ENCODE measurements at regions not wholly inside any gene's neighbourhood (a gene's known extent, or its start where the extent isn't known, plus 50 kb on each side); places are given as distances from the start of the nearest gene placed in this dataset.

DNA sequence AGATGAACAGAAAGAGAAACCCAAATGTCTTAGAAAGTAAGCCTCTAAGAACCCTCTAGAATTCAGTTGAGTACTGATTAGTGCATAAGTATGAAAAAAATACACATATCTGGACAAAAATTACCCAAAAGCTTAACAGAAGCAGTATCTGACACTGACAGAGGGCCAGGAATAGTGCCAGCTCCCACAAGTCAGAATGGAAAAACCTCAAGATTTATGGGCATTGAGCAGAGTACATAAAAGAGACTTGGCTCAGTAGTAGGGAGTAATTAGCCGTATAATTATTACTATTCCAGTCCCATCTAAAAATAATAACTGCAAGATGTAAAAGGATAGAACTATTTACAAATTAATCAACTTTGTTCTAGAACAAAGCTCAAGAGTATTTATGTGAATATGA is 834.5 kb downstream of the FAM181B start:
- TF ChIP-seq, protein P1, sequence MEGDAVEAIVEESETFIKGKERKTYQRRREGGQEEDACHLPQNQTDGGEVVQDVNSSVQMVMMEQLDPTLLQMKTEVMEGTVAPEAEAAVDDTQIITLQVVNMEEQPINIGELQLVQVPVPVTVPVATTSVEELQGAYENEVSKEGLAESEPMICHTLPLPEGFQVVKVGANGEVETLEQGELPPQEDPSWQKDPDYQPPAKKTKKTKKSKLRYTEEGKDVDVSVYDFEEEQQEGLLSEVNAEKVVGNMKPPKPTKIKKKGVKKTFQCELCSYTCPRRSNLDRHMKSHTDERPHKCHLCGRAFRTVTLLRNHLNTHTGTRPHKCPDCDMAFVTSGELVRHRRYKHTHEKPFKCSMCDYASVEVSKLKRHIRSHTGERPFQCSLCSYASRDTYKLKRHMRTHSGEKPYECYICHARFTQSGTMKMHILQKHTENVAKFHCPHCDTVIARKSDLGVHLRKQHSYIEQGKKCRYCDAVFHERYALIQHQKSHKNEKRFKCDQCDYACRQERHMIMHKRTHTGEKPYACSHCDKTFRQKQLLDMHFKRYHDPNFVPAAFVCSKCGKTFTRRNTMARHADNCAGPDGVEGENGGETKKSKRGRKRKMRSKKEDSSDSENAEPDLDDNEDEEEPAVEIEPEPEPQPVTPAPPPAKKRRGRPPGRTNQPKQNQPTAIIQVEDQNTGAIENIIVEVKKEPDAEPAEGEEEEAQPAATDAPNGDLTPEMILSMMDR (IDR thresholded peaks at IDR 0.05), result no peak
- no peak for TF ChIP-seq POLR2AphosphoS5 (IDR thresholded peaks at IDR 0.05; ENCODE audit: low read depth, low read length)
- TF ChIP-seq, protein P2, sequence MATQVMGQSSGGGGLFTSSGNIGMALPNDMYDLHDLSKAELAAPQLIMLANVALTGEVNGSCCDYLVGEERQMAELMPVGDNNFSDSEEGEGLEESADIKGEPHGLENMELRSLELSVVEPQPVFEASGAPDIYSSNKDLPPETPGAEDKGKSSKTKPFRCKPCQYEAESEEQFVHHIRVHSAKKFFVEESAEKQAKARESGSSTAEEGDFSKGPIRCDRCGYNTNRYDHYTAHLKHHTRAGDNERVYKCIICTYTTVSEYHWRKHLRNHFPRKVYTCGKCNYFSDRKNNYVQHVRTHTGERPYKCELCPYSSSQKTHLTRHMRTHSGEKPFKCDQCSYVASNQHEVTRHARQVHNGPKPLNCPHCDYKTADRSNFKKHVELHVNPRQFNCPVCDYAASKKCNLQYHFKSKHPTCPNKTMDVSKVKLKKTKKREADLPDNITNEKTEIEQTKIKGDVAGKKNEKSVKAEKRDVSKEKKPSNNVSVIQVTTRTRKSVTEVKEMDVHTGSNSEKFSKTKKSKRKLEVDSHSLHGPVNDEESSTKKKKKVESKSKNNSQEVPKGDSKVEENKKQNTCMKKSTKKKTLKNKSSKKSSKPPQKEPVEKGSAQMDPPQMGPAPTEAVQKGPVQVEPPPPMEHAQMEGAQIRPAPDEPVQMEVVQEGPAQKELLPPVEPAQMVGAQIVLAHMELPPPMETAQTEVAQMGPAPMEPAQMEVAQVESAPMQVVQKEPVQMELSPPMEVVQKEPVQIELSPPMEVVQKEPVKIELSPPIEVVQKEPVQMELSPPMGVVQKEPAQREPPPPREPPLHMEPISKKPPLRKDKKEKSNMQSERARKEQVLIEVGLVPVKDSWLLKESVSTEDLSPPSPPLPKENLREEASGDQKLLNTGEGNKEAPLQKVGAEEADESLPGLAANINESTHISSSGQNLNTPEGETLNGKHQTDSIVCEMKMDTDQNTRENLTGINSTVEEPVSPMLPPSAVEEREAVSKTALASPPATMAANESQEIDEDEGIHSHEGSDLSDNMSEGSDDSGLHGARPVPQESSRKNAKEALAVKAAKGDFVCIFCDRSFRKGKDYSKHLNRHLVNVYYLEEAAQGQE (IDR thresholded peaks at IDR 0.05; ENCODE audit: insufficient read depth in 1 of 2, low read depth in 2 of 2, low read length in 1 of 2), result no peak
- TF ChIP-seq SIN3A (IDR thresholded peaks at IDR 0.05; ENCODE audit: borderline replicate concordance, insufficient read depth, low read depth, low read length), result no peak

Measured in Panc1 (cell line).